22Rv1 (cell line): ENCODE measurements at regions not wholly inside any gene's neighbourhood (a gene's known extent, or its start where the extent isn't known, plus 50 kb on each side); places are given as distances from the start of the nearest gene placed in this dataset.

ENCODE experiments used
- H3K27ac ChIP-seq: fragments of 450-650 bp; 2 replicates; pipeline ENCODE4 v1.5.1; 2017
- CTCF ChIP-seq: fragments of 450-650 bp; IDR thresholded peaks from 2 replicates; pipeline ENCODE4 v1.5.1; 2017; ENCODE audit warnings: mild to moderate bottlenecking
- ZFX ChIP-seq: fragments of 450-650 bp; IDR thresholded peaks from 2 replicates; pipeline ENCODE4 v1.6.1; 2017; ENCODE audit warnings: antibody characterized with exemption, borderline replicate concordance

DNA sequence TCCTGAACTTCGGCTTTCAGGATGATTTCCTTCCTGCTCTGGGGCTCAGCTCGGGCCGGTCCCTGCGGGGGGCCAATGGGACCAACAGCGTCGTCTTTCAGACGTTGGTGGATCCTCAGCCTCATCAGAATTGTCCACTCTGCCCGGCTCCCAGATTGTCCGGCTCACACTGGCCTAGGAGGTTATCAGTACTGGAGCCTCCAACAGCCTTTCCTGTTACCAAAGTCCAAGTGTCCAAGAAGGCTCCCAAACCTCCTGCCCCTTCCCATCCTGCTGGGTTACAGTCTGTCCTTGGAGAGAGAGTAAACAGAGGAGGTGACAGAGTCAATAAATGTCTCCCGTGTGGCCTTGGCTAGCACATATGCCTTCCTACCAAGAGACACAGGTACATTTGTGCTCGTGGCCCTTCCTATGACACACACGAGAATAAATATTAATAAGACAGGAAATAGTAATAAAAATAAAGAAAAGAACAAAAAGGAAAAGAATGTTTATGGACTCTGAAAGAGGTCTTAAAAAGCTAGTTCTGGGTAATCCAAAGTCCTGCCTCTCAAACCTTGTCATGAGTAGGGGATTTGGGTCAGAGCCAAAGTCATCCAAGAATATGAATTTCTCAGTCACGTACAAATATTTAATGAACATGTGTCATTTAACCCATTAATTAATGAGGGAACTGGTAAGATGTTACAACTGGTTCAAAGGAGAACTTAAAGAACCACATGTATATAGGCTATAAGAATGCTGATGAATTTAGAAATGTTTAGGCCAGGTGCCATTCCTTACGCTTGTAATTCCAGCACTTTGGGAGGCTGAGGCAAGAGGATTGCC, 80.8 kb upstream of the SLC2A1 start:
- no peak for TF ChIP-seq ZFX
- TF ChIP-seq CTCF = no peak
- H3K27ac ChIP-seq = no peak overlapping the region

- TF ChIP-seq ZFX (no peak), CTCF (no peak)
- H3K27ac ChIP-seq = no peak overlapping the region
These were observed 79.7 kb upstream of the SLC2A1 start for GRCh38 chr1:43038232-43038935.

GRCh38 chr1:43037466-43037865, 78.8 kb upstream of the SLC2A1 start:
- TF ChIP-seq ZFX (no peak), CTCF (no peak)
- no peak overlapping the region for H3K27ac ChIP-seq

DNA sequence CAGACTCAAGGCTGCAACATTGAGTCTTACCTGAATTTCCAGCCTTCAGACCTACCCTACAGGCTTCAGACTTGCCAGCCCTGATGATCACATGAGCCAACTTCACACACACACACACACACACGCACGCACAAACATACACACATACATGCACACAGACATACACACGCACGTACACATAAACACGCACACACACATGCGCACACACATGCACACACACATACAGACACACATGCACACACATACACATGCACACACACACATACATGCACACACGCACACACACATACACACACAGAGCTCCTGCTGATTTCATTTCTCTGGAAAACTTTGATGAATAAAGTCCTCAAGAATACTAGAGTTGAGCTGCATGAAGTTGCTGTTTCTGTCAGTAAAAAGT, 78.3 kb upstream of the SLC2A1 start:
- TF ChIP-seq ZFX (no peak), CTCF (no peak)
- no peak overlapping the region for H3K27ac ChIP-seq

DNA sequence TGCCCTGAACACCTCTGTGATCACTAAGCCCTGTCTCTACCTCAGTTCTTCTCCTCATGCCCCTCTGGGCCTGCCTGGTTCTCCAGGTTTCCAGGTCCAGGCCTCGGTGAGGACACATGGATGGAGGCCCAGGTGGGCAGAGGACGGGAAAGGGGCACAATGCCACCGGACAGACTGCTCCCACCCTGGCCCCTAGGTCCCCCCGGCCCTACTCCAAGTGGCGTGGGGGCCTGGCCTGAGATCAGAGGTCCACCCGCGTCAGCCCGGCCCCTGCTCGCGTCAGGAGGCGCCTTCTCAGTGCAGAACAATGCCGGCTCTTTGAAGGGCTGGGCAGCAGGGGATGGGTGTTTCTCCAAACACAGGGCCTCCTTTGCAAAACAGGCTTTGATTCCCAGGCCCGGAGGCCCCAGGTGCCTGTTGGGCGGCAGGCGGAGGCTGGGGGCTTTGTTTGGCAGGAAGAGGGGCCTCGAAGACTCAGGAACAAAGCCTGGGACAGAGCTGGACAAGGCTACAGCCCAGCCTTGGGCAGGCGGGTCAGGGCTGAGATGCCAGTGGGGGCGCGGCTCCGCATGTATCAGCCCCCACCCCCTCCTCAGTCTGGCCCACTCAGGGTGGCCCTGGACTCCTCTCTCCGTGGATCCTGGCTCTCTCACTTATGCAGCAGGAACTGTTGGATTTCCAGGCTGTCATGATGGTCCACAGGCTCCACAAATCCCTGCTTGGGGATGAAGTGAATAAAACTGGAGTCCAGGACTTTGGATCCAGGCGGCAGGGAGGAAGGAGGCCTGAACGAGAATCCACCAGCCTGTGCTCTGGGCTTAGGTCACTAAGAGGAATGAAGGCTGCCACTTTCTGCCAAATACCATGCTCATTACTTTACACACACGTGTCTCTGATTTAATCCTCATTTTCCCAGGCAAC, 77.4 kb upstream of the SLC2A1 start:
- H3K27ac ChIP-seq = no peak overlapping the region
- TF ChIP-seq ZFX = no peak
- no peak for TF ChIP-seq CTCF

GRCh38 chr1:43034778-43035177, 76.1 kb upstream of the SLC2A1 start:
- H3K27ac ChIP-seq = no peak overlapping the region
- TF ChIP-seq CTCF = no peak
- no peak for TF ChIP-seq ZFX
